Middle frontal gyrus (tissue), 1 donor: ENCODE measurements at regions not wholly inside any gene's neighbourhood (a gene's known extent, or its start where the extent isn't known, plus 50 kb on each side); places are given as distances from the start of the nearest gene placed in this dataset.

Experiments
- DNase-seq: peaks from one replicate; pipeline ENCODE4 v3.0.0-alpha.2; 2015; ENCODE audit warnings: low spot score; ENCODE audit errors: extremely low spot score

- no peak for DNase-seq
Observed at GRCh38 chr11:116171271-116172140, 601.3 kb downstream of the BUD13 start.

GRCh38 chr11:116170526-116171120, 602.2 kb downstream of the BUD13 start:
- no peak for DNase-seq

GRCh38 chr11:116169776-116170175, 603.0 kb downstream of the BUD13 start:
- no peak for DNase-seq

- no peak for DNase-seq
Observed at GRCh38 chr11:116168459-116168787, 604.4 kb downstream of the BUD13 start.

- DNase-seq, result no peak
Observed at GRCh38 chr11:116167706-116168458, 604.9 kb downstream of the BUD13 start.

- DNase-seq, result no peak
Observed at GRCh38 chr11:116166573-116167465, 606.0 kb downstream of the BUD13 start.

- DNase-seq, result no peak
Observed at GRCh38 chr11:116164843-116165242, 607.9 kb downstream of the BUD13 start.

GRCh38 chr11:116162886-116163230, 609.9 kb downstream of the BUD13 start:
- DNase-seq, result no peak

- DNase-seq, result no peak
Observed at GRCh38 chr11:116162086-116162885, 610.5 kb downstream of the BUD13 start.

GRCh38 chr11:116148645-116149044, 624.1 kb downstream of the BUD13 start:
- no peak for DNase-seq

GRCh38 chr11:116148056-116148455, 624.7 kb downstream of the BUD13 start:
- no peak for DNase-seq

GRCh38 chr11:116145187-116145865, 627.5 kb downstream of the BUD13 start:
- no peak for DNase-seq

- DNase-seq, result no peak
Observed at GRCh38 chr11:116144387-116144958, 628.3 kb downstream of the BUD13 start.

GRCh38 chr11:116138280-116138679, 634.1 kb upstream of the CADM1 start:
- DNase-seq, result no peak

GRCh38 chr11:116137753-116138152, 633.5 kb upstream of the CADM1 start:
- no peak for DNase-seq

GRCh38 chr11:116136987-116137674, 632.9 kb upstream of the CADM1 start:
- DNase-seq, result no peak

- no peak for DNase-seq
Observed at GRCh38 chr11:116135891-116136290, 631.7 kb upstream of the CADM1 start.

GRCh38 chr11:116134450-116134849, 630.2 kb upstream of the CADM1 start:
- no peak for DNase-seq
